ENCODE measurements at regions not wholly inside any gene's neighbourhood (a gene's known extent, or its start where the extent isn't known, plus 50 kb on each side); places are given as distances from the start of the nearest gene placed in this dataset.

DNA sequence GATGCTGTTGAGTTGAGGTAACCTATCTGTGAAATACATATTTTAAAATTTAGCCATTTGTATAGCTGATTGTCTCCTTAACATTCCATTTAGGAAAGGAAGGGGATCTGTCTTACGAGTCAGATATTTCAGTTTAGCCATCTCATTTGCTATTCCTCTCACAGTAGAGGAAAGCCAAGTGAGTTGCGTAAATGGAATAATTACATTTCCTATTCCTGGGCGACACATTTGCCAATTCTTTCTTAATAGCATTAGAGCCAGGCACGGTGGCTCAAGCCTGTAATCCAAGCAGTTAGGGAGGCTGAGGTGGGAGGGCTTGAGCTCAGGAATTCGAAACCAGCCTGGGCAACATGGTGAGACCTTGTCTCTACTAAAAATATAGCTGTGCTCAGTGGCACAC, 116.3 kb downstream of the TMX1 start:
- BruUV-seq (replicated peaks) = no TSS peak
- H3K9me3 ChIP-seq (ENCODE audit: control insufficient read depth in 1 of 2, insufficient read depth in 1 of 2, low read depth in 1 of 2, low read length in 2 of 2) = no peaks in the 10 kb centered on the region
- no peaks in the 10 kb centered on the region for H3K79me2 ChIP-seq (ENCODE audit: insufficient read depth, low read length)
- no peak overlapping the region for H3K27ac ChIP-seq (ENCODE audit: low read depth, low read length)
- no peaks in the 10 kb centered on the region for H4K20me1 ChIP-seq (ENCODE audit: insufficient read depth)
- ATAC-seq (no peak), DNase-seq (ENCODE audit: low read depth, low spot score) (no peak)
- intact Hi-C loops (cut with micrococcal nuclease) = no loop called here
- no peak overlapping the region for H2AFZ ChIP-seq (ENCODE audit: low read depth, low read length, poor library complexity, severe bottlenecking)
- H3K4me2 ChIP-seq (ENCODE audit: low read length) = no peak overlapping the region
- no peaks in the 10 kb centered on the region for H3K27me3 ChIP-seq (ENCODE audit: insufficient read depth, low read length)
- ChIA-PET CTCF (interaction anchor here (0.7 kb wide), 1 partner anchor 22 kb away, joined by 3 read pairs; no protein-coding TSS in a partner anchor), POLR2A (no interaction called here), RAD21 (ENCODE audit: low non-redundant PET in 1 of 2, low total read pairs in 2 of 2, uncharacterized antibody in 2 of 2, unreplicated experiment in 2 of 2) (no interaction called here)
- TF ChIP-seq SP1 (IDR thresholded peaks at IDR 0.05; ENCODE audit: low read depth) (no peak), JUND (IDR thresholded peaks at IDR 0.05) (no peak), YY1 (IDR thresholded peaks at IDR 0.05; ENCODE audit: extremely low read depth, insufficient replicate concordance, low read depth, low read length) (no peak), CEBPB (IDR thresholded peaks at IDR 0.05; ENCODE audit: low read depth) (no peak), ZFX (IDR thresholded peaks at IDR 0.05) (no peak)
- TF ChIP-seq, protein P1, sequence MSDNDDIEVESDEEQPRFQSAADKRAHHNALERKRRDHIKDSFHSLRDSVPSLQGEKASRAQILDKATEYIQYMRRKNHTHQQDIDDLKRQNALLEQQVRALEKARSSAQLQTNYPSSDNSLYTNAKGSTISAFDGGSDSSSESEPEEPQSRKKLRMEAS (IDR thresholded peaks at IDR 0.05) = no peak
- TF ChIP-seq, protein P2, sequence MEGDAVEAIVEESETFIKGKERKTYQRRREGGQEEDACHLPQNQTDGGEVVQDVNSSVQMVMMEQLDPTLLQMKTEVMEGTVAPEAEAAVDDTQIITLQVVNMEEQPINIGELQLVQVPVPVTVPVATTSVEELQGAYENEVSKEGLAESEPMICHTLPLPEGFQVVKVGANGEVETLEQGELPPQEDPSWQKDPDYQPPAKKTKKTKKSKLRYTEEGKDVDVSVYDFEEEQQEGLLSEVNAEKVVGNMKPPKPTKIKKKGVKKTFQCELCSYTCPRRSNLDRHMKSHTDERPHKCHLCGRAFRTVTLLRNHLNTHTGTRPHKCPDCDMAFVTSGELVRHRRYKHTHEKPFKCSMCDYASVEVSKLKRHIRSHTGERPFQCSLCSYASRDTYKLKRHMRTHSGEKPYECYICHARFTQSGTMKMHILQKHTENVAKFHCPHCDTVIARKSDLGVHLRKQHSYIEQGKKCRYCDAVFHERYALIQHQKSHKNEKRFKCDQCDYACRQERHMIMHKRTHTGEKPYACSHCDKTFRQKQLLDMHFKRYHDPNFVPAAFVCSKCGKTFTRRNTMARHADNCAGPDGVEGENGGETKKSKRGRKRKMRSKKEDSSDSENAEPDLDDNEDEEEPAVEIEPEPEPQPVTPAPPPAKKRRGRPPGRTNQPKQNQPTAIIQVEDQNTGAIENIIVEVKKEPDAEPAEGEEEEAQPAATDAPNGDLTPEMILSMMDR (IDR thresholded peaks at IDR 0.05 in 2 of 3, conservative IDR thresholded peaks at IDR 0.05 in 1 of 3; ENCODE audit: borderline replicate concordance in 1 of 3, insufficient read depth in 1 of 3, low read depth in 2 of 3, low read length in 2 of 3) = no peak
- TF ChIP-seq, protein P3, sequence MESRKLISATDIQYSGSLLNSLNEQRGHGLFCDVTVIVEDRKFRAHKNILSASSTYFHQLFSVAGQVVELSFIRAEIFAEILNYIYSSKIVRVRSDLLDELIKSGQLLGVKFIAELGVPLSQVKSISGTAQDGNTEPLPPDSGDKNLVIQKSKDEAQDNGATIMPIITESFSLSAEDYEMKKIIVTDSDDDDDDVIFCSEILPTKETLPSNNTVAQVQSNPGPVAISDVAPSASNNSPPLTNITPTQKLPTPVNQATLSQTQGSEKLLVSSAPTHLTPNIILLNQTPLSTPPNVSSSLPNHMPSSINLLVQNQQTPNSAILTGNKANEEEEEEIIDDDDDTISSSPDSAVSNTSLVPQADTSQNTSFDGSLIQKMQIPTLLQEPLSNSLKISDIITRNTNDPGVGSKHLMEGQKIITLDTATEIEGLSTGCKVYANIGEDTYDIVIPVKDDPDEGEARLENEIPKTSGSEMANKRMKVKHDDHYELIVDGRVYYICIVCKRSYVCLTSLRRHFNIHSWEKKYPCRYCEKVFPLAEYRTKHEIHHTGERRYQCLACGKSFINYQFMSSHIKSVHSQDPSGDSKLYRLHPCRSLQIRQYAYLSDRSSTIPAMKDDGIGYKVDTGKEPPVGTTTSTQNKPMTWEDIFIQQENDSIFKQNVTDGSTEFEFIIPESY (IDR thresholded peaks at IDR 0.05; ENCODE audit: extremely low read depth, insufficient replicate concordance, low read length) = no peak
- TF ChIP-seq, protein P4, sequence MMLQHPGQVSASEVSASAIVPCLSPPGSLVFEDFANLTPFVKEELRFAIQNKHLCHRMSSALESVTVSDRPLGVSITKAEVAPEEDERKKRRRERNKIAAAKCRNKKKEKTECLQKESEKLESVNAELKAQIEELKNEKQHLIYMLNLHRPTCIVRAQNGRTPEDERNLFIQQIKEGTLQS (IDR thresholded peaks at IDR 0.05) = no peak
- no peaks in the 10 kb centered on the region for H3K9me2 ChIP-seq (ENCODE audit: insufficient read depth)
- H3K9ac ChIP-seq (ENCODE audit: low read length) = no peak overlapping the region
- H3K4me1 ChIP-seq (ENCODE audit: control insufficient read depth in 1 of 2, insufficient read depth in 2 of 2, low read length in 2 of 2) = no peaks in the 10 kb centered on the region
- H3K36me3 ChIP-seq (ENCODE audit: control insufficient read depth in 1 of 2, insufficient read depth in 2 of 2, low read length in 2 of 2) = no peaks in the 10 kb centered on the region
- H3K4me3 ChIP-seq (replicated peaks in 1 of 2; ENCODE audit: low read depth in 1 of 2, low read length in 2 of 2) = no peak overlapping the region
